ENCODE measurements at regions not wholly inside any gene's neighbourhood (a gene's known extent, or its start where the extent isn't known, plus 50 kb on each side); places are given as distances from the start of the nearest gene placed in this dataset.

GRCh38 chr18:22544626-22545025 is 126.9 kb upstream of the CTAGE1 start:
- DNase-seq (ENCODE audit: low spot score): peak; percentile 50

- DNase-seq (ENCODE audit: low spot score): no peak
Observed at GRCh38 chr18:22545066-22545760, 127.5 kb upstream of the CTAGE1 start.

GRCh38 chr18:22546905-22547570 is 129.3 kb upstream of the CTAGE1 start:
- no peak for DNase-seq (ENCODE audit: low spot score)

- peak; percentile 45 for DNase-seq (ENCODE audit: low spot score)
Observed at GRCh38 chr18:22547807-22548561, 130.3 kb upstream of the CTAGE1 start.

DNA sequence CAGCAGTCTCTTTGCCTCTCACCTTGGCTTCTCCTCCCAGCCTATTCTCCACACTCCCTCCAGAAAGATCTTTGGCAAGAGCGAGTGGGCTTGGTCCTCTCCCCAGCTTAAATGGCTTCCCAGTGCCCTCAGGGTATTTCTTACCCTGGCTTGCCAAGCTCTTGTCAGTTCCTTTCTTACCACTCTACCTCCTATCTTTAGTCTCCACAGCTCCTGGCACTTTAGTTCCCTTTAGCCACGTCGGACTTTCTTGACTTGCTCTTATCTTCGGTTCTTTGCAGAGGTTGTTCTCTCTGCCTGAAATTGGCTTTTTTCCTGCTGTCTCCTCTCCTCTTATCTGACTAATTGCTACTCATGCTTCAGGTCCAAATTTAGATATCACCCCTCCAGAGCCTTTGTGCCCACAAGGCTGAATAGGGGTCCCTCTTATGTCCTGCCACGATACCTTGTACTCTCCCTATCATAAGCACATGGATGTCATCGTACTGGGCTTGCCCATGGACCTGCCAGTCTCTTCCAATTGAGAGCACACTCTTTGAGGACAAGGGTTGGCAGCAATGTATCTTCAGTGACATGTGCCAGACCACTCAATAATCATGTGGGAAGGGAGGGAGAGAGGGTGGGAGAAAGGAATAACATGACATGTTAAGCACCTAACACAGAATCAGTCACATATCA is 131.7 kb upstream of the CTAGE1 start:
- no peak for DNase-seq (ENCODE audit: low spot score)

- no peak for DNase-seq (ENCODE audit: low spot score)
Observed at GRCh38 chr18:22550366-22550765, 132.7 kb upstream of the CTAGE1 start.

DNA sequence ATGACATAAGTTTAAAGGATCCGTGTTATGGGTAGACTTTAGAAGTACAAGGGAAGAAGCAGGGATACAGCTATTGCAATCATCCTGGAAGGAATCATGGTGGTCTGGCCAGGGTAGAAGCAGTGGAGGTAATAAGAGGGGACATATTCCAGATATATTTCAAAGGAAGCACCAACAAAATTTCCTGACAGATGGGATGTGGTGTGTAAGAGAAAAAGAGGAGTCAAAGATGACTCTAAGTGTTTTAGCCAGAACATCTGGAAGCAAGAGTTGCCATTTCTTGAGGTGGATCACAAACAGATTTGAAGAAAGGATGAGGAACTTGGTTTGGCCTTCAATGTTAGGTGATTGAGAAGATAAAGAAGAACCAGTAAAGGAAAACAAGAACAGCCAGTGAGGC is 133.1 kb upstream of the CTAGE1 start:
- no peak for DNase-seq (ENCODE audit: low spot score)

DNA sequence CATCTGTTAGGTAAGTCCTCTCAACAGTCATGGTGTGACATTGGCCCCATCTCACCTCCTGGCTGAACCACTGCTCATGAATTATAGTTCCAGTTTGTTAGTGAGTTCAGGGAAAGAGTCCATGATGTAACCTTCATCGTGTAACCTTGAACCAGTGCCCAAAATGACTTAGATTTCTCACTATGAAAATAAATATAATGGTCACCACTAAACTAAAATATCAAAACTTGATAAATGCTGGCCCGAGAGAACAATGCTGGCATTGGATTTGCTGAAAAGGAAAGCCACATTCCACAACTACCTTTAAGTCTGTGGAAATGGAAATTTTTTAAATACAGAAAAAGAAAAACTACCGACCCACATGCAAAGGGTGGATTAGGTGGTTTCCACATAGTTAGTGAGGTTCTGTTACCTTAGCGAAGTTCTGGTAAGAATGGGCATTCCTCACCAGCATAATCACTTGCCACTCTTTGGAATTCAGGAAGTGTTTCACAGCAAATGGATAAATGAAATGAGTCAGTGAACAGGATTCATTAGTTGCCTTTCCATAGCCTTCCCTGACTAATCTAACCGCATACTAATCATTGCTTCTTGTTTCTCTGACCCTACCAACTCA is 133.9 kb upstream of the CTAGE1 start:
- DNase-seq (ENCODE audit: low spot score): peak; percentile 70

DNA sequence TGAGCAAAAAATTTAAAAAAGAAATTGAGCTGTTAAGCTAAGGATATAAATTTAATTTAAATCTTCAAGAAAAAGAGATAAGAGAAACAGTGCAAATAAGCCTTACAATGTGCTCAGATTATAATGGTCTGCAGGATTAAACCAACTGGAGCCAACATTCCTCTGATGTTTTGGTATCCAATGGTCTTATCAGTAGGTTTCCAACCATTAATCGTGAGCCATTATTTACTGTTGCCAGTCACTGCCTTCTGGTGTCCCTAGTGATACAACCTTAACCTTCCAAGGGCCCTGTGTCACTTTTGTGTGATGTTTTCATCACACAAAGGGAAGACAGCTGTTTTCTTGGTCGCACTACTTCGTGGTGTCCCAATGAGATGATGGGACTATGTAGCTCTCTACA is 134.5 kb upstream of the CTAGE1 start:
- no peak for DNase-seq (ENCODE audit: low spot score)

DNA sequence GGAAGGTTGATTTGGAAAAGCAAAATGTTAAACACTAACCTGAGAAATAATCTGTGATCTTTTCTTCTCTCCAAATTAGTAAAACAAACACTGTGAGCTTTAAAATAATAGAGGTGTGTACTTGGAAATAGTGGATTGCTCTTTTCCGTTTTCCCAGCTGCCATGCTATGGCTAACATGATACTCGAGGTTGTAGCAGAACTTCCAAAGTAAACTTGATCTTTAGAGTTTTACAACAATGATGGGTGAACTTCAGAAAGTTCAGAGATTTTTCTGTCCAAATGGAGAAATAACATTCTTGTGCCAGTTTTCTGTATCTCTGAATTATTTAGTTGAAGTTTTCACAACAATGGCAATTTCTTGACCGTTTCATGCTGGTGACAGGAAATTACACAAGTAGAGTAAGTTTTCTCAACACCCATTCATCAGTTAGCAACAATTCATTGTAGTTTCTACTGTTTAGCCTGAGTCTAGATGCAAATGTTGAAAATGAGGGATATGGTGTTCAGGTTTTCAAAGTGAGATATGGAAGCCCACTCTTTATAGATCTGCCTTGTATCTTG is 135.3 kb upstream of the CTAGE1 start:
- no peak for DNase-seq (ENCODE audit: low spot score)

GRCh38 chr18:22556222-22557167 is 138.8 kb upstream of the CTAGE1 start:
- DNase-seq (ENCODE audit: low spot score): no peak

- no peak for DNase-seq (ENCODE audit: low spot score)
Observed at GRCh38 chr18:22557168-22557941, 139.6 kb upstream of the CTAGE1 start.

DNA sequence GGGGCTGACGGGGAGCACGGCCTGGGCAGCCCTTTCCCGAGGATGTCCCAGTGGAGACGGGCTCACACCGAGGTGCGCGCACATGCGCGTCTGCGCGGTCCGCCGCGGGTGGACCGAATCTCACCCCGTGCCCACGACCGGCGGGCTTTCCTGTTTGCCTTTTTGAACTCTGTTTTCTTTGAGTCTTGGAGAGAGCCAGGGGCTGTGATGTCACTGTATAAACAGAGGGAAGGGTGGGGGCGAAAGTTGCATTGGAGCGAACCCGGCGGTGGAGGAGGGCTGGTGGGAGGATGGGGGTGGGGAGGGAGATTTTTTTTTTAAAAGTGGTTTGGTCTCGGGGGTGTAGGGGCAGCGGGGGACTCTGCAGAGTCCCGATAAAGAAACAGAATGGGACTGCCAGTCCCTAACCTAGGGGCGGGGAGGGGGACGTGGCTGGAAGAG is 141.2 kb upstream of the CTAGE1 start:
- DNase-seq (ENCODE audit: low spot score): peak; percentile 70

GRCh38 chr18:22559414-22560274 is 141.9 kb upstream of the CTAGE1 start:
- peak; percentile 85 for DNase-seq (ENCODE audit: low spot score)

- no peak for DNase-seq (ENCODE audit: low spot score)
Observed at GRCh38 chr18:22560275-22560610, 142.5 kb upstream of the CTAGE1 start.

DNA sequence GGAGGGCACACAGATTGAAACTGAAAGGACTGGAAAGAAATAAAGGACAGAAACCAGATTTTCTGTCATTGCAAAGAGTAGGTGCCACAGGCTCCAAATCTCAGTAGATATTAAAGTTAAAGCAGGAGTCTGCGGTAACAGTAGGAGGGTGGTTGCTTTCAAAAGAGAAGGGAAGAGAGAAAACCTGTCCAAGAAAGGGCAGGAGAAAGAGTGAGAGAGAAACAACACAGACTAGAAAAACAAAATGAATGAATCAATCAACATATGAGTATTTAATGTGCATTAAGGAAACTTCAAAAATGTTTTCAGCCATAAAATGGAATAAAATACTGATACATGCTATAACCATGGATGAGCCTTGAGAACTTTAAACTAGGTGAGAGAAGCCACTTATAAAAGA is 143.1 kb upstream of the CTAGE1 start:
- DNase-seq (ENCODE audit: low spot score): no peak

- peak; percentile 84 for DNase-seq (ENCODE audit: low spot score)
Observed at GRCh38 chr18:22563164-22563583, 145.5 kb upstream of the CTAGE1 start.

DNA sequence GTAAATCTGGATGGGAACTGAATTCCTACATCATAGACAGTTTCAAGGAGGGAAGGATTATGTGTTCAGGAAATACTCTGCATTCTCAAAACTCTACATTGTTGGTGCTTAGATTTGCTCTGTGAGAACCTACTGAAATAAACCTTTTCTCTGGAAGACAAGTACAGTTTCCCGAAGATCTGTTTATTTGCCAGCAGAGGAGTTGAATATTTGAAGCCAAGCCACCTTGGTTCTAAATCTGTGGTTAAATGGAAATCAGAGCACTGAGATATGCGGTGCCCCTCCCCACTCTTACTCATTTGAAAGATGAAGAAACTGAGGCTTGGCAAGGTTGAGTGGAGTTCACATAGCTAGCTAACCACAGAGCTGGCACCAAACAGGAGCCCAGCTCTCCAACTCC is 146.3 kb upstream of the CTAGE1 start:
- peak; percentile 37 for DNase-seq (ENCODE audit: low spot score)

All from AG20443 (cell line).